Cerebellar cortex (tissue), 1 donor: ENCODE measurements at regions not wholly inside any gene's neighbourhood (a gene's known extent, or its start where the extent isn't known, plus 50 kb on each side); places are given as distances from the start of the nearest gene placed in this dataset.

ENCODE experiments used
- DNase-seq: peaks from one replicate; pipeline ENCODE4 v3.0.0-alpha.2; 2015; ENCODE audit warnings: low spot score

- peak; percentile 52 for DNase-seq
Observed at GRCh38 chr10:31709476-31709875, 219.2 kb downstream of the ARHGAP12 start.

GRCh38 chr10:31709028-31709427 is 219.6 kb downstream of the ARHGAP12 start:
- peak; percentile 84 for DNase-seq

- DNase-seq: peak; percentile 18
Observed at GRCh38 chr10:31708474-31708873, 220.2 kb downstream of the ARHGAP12 start.

GRCh38 chr10:31708046-31708445 is 220.6 kb downstream of the ARHGAP12 start:
- no peak for DNase-seq

GRCh38 chr10:31707093-31708039 is 221.3 kb downstream of the ARHGAP12 start:
- peak; percentile 30 for DNase-seq

GRCh38 chr10:31706464-31707092 is 222.1 kb downstream of the ARHGAP12 start:
- no peak for DNase-seq

- DNase-seq: no peak
Observed at GRCh38 chr10:31705136-31705535, 223.5 kb downstream of the ARHGAP12 start.

GRCh38 chr10:31704195-31704594 is 224.4 kb downstream of the ARHGAP12 start:
- DNase-seq: no peak

GRCh38 chr10:31702954-31703353 is 225.7 kb downstream of the ARHGAP12 start:
- DNase-seq: no peak

GRCh38 chr10:31702005-31702404 is 226.6 kb downstream of the ARHGAP12 start:
- no peak for DNase-seq

- DNase-seq: no peak
Observed at GRCh38 chr10:31701546-31701945, 227.1 kb downstream of the ARHGAP12 start.

GRCh38 chr10:31700181-31700611 is 228.4 kb downstream of the ARHGAP12 start:
- DNase-seq: no peak

- DNase-seq: no peak
Observed at GRCh38 chr10:31698181-31698830, 230.3 kb downstream of the ARHGAP12 start.

- DNase-seq: peak; percentile 70
Observed at GRCh38 chr10:31697271-31698180, 231.1 kb downstream of the ARHGAP12 start.

- DNase-seq: no peak
Observed at GRCh38 chr10:31694929-31695837, 233.4 kb downstream of the ARHGAP12 start.

GRCh38 chr10:31694126-31694685 is 234.4 kb downstream of the ARHGAP12 start:
- DNase-seq: no peak

- no peak for DNase-seq
Observed at GRCh38 chr10:31693491-31693890, 235.1 kb downstream of the ARHGAP12 start.

GRCh38 chr10:31689233-31689632 is 239.4 kb downstream of the ARHGAP12 start:
- no peak for DNase-seq

- DNase-seq: no peak
Observed at GRCh38 chr10:31687663-31688482, 240.8 kb downstream of the ARHGAP12 start.
